Eye (tissue), 1 donor: ENCODE measurements at regions not wholly inside any gene's neighbourhood (a gene's known extent, or its start where the extent isn't known, plus 50 kb on each side); places are given as distances from the start of the nearest gene placed in this dataset.
A peak's percentile ranks its signal among the peaks of the same experiment; 100 is the strongest.
"Not testable (repeated sequence)": the region's sequence is repeated elsewhere in the genome, so short reads cannot be mapped to it uniquely, and the experiment has no call there.

ENCODE experiments used
- DNase-seq: peaks from one replicate; pipeline ENCODE4 v3.0.0-alpha.2; 2015

GRCh38 chr2:4049463-4049862, 346.1 kb downstream of the DCDC2C start:
- no peak for DNase-seq

DNA sequence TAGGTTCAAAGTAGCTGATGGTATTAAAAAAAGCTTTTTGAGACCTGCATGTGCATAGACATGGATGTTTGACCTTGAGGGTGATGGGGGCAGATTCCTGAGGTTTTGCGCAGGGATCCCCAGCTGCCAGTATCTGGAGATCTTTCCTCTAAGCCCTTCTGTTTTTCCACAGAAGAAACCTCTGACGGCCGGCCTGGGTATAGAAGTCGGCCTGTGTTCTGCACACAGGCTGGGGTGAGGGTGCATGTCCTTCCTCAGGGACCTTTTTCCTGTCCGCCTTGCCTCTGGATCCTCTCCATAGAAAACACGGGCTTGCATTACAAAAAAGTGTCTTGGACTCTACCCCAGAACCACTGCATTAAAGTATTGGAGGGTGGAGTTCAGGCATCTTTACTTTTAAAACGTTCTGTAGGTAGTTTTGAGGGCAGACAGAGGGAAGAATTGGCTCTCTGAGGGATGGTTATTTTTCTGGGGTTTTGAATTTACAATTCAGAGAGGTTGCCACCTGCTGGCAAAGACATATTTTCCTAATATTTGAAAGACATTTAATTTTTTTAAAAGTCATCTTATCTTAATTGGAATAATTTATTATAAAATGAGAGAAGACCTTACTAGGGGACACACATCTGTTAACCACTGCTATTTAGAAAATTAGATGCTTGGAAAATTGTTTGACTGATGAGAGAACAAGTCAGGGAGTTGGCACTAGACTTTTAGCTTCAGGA, 350.6 kb downstream of the DCDC2C start:
- DNase-seq = no peak

- no peak for DNase-seq
Observed at GRCh38 chr2:4066217-4066616, 362.8 kb downstream of the DCDC2C start.

GRCh38 chr2:4073026-4073569, 369.7 kb downstream of the DCDC2C start:
- DNase-seq = peak; percentile 45

DNA sequence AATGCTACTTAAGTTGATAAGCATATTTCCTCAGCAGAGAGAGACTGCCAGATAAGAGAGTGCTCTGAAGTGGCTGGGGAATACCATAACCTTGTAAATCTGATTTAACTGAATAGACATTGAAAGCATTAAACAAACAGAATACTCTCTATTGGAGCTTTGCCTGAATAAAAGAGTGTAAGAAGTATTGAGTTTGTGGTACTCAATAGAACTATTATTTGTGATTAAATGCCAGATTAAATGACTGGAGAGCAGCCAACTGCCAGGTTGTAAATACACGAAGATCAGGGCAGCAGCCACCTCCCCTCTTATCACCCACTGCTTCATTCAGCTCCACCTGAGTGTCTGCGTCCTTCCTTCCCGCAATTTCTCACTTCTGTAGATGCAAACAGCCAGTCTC, 373.6 kb downstream of the DCDC2C start:
- DNase-seq = no peak

DNA sequence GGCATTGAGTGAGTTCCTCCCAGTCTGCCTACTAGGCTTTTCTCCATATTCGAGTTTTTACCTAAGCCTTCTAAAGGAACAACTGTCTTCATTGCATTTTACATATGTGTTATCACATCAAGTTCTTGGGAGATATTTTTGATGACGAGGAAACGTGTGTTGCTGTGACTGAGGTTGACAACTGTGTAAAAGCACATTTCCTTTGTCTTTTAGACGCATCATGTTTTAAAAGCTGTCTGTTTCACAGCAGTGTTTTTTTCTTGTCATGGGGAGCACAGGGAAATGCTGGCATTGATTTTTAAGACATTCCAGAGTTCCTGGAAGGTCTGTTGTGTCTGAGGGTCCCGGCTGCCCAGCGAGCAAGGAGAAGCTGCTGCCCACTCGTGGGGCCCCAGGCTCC, 381.8 kb downstream of the DCDC2C start:
- no peak for DNase-seq

DNA sequence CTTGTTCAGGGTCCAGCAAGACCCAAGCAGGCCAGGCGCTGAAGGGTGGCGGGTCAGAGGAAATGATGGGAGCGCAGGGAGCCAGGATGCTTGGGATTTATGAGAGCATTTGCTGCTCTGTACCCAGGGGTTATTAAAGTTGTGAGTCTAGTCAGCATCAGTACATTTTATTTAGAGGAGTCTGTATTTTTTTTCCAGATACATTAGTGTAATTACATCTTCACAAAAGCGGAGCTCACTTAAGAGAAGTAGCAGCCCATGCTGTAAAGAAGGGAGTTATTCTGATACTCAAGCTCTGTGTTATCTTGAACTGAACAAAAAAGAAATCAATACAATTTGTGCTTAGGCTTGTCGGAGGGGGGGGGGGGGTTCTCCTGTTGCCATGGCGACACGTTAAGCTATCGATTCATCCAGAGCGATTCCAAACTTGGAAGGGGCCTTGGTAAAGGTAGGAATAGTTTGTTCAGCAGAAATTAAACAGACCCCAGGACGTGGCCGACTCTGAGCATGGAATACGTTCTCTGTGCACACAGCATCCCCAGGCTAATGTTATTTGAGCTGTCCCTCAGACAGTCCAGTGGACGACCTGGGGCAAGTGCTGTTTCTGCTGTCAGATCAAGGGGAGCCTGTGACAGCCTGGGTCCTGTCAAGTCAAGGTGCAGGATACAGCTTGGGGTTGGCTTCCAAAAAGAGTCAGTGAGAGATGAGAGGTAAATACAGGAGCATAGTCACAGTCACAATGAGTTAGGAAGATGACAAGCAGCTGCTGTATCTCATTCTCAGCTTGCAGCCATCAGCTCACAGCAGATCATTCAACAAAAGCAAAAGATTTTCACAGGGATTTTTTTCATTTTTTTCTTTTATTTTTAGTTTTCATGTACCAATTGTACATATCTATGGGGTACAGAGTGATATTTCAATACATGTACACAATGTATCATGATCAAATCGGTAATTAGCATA, 387.6 kb downstream of the DCDC2C start:
- DNase-seq = peak; percentile 46

DNA sequence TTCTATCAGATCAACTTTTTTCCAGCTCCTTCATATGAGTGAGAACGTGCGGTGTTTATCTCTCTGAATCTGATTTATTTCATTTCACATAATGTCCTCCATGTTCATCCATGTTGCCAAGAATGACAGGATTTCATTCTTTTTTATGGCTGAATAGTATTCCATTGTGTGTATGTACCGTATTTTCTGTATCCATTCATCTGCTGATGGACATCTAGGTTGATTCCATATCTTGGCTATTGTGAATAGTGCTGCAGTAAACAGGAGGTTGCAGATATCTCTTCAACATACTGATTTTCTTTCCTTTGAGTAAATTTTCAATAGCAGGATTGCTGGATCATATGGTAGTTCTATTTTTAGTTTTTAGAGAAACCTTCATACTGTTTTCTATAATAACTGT, 388.5 kb downstream of the DCDC2C start:
- no peak for DNase-seq

DNA sequence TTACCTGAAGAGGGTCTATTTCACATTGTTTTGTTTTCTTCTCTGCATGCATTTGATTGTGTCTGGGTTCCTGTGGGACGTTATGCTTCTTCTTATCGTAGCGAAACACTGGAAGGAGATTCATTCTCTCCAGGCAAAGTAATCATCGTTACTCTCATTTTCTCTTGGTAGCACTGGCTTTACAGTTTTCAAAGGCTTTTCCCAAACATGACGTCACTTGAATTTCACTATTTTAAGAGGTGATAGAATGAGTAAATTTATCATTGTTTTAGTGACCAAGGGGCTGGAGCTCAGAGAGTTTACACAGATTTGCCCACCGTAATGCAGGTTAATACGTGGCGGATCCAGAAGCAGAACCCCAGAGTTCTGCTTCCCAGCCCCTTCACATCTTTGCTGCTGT, 391.4 kb downstream of the DCDC2C start:
- no peak for DNase-seq

- DNase-seq = peak; percentile 51
Observed at GRCh38 chr2:4096978-4097766, 393.8 kb downstream of the DCDC2C start.

GRCh38 chr2:4098137-4098536, 394.8 kb downstream of the DCDC2C start:
- peak; percentile 53 for DNase-seq

GRCh38 chr2:4101936-4102335, 398.6 kb downstream of the DCDC2C start:
- DNase-seq = no peak

DNA sequence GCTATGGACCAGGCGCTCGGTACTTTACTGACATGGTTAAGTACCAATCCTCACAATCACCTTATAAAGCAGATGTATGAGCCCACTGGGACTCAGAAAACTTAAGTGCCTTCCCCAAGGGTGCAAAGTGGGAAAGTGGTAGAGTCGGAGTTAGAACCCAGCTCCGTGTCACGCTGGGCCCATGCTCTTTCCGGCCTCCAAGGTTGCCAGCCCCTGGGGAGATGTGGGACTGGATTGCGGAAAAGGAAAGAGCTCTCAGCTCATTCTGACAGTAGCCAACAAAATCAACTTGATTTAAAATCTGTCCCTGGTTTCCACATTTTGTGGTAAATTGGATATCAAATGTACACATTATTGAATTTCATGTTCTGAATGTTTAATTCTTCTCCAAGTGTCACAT, 403.8 kb downstream of the DCDC2C start:
- DNase-seq = no peak

DNA sequence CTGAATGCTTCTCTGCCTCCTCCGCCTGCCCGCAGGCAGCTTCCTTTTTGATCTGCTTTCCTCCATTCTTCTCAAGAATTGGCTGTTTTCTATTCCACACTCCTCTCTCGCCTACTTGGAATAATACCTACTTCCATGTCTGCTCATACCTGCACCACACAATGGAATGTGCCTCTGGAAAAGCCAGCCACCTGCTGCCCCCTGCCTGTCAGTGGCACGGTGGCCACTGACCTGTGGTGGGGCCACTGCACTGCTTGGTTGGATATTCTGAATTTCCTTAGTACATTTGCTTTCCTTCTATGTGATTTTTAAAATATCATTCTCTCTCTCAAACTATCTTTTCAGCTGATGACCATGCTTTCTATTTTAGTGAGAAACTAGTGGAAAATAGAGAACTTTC, 406.9 kb downstream of the DCDC2C start:
- DNase-seq = no peak

GRCh38 chr2:4115435-4115834, 412.1 kb downstream of the DCDC2C start:
- not testable (repeated sequence) for DNase-seq

DNA sequence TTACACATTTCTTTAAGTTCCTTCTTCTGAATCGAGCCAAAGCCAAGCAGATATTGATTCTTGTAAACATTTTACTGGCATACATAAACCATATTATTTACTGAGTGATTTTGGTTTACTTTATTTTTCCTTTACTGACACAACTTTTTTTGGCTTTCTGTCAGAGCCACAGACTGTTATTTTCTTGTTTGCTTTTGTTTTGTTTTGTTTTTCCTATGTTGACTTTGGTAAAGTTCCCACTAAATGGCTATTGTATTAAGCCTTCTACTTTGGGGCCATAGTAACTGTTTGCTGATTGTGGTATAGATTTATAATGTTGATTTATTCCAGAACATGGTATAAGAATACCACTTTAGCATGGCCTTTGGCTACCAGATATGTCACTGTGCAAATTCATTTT, 419.4 kb downstream of the DCDC2C start:
- no peak for DNase-seq

GRCh38 chr2:4130651-4131050, 427.3 kb downstream of the DCDC2C start:
- no peak for DNase-seq

GRCh38 chr2:4134551-4135550, 431.5 kb downstream of the DCDC2C start:
- no peak for DNase-seq

GRCh38 chr2:4135765-4136164, 432.4 kb downstream of the DCDC2C start:
- DNase-seq = no peak

- DNase-seq = no peak
Observed at GRCh38 chr2:4139316-4139715, 435.9 kb downstream of the DCDC2C start.

DNA sequence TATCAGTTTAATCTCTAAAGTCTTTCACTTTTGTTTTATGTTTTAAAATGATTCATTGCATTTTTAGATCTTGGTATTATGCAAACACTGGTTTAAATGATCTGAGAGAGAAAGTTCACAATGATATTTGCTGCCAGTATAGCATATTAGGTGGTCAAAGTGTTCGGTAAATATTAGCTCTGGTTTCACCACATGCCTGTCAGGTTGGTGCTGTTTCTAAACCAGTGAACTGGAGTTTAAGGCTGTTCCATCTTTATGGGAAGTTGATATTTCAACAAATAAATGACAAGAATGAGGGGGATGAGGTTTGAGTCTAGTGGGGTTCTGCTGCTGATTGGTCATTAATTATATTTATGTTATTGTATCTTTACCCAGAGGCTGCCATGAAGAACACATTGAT, 436.4 kb downstream of the DCDC2C start:
- no peak for DNase-seq
